Upper lobe of right lung (tissue), 1 donor: ENCODE measurements at regions not wholly inside any gene's neighbourhood (a gene's known extent, or its start where the extent isn't known, plus 50 kb on each side); places are given as distances from the start of the nearest gene placed in this dataset.

Experiments
- ATAC-seq: fragments of 200-7000 bp; cut with Tn5 transposase; one replicate; pipeline ENCODE4 v1.9.1; 2020; ENCODE audit warnings: mild to moderate bottlenecking, moderate library complexity
- DNase-seq: peaks from one replicate; pipeline ENCODE4 v3.0.0-alpha.2; 2020
- H3K27ac ChIP-seq: fragments of 200-600 bp; one replicate; pipeline ENCODE4 v1.8.0; 2022
- H3K27me3 ChIP-seq: fragments of 200-600 bp; one replicate; pipeline ENCODE4 v1.8.0; 2022; ENCODE audit warnings: mild to moderate bottlenecking
- H3K36me3 ChIP-seq: fragments of 200-600 bp; one replicate; pipeline ENCODE4 v1.8.0; 2022
- H3K4me1 ChIP-seq: fragments of 200-600 bp; one replicate; pipeline ENCODE4 v1.8.0; 2022
- H3K4me3 ChIP-seq: fragments of 200-600 bp; one replicate; pipeline ENCODE4 v1.8.0; 2022; ENCODE audit warnings: mild to moderate bottlenecking
- H3K9me3 ChIP-seq: fragments of 200-600 bp; one replicate; pipeline ENCODE4 v1.8.0; 2022
- CTCF ChIP-seq: fragments of 200-600 bp; IDR thresholded peaks from one replicate; pipeline ENCODE4 v1.8.0; 2022; ENCODE audit warnings: antibody characterized with exemption
- intact Hi-C: fragments of 100-400 bp; cut with DNase I; formaldehyde crosslinking; loops from one replicate; pipeline ENCODE4 v1.11.0; 2022
- donor health status: DM: no; HTN: yes; CAD: no; lungs with severe emphysema.

GRCh38 chr4:24643774-24644520, 59.6 kb upstream of the DHX15 start:
- DNase-seq (no peak), ATAC-seq (no peak)
- H3K36me3 ChIP-seq: no peaks in the 10 kb centered on the region
- H3K27ac ChIP-seq: no peak overlapping the region
- H3K4me3 ChIP-seq: no peak overlapping the region
- H3K27me3 ChIP-seq: no peaks in the 10 kb centered on the region
- H3K9me3 ChIP-seq: no peaks in the 10 kb centered on the region
- intact Hi-C loops: no loop called here
- TF ChIP-seq CTCF: no peak
- H3K4me1 ChIP-seq: no peaks in the 10 kb centered on the region

- Histone ChIP-seq H3K4me3 (no peak overlapping the region), H3K27me3 (no peaks in the 10 kb centered on the region), H3K36me3 (no peaks in the 10 kb centered on the region), H3K9me3 (no peaks in the 10 kb centered on the region), H3K4me1 (no peaks in the 10 kb centered on the region), H3K27ac (no peak overlapping the region)
- DNase-seq: no peak
- no peak for ATAC-seq
- no peak for TF ChIP-seq CTCF
- intact Hi-C loops: no loop called here
These were observed 60.8 kb upstream of the DHX15 start for GRCh38 chr4:24644983-24645764.

GRCh38 chr4:24645765-24646550, 61.6 kb upstream of the DHX15 start:
- ATAC-seq (no peak), DNase-seq (no peak)
- Histone ChIP-seq H3K36me3 (no peaks in the 10 kb centered on the region), H3K4me3 (no peak overlapping the region), H3K27ac (no peak overlapping the region), H3K27me3 (no peaks in the 10 kb centered on the region), H3K4me1 (no peaks in the 10 kb centered on the region), H3K9me3 (no peaks in the 10 kb centered on the region)
- no peak for TF ChIP-seq CTCF
- intact Hi-C loops: no loop called here

- intact Hi-C loops: no loop called here
- Histone ChIP-seq H3K9me3 (no peaks in the 10 kb centered on the region), H3K36me3 (no peaks in the 10 kb centered on the region), H3K4me1 (no peaks in the 10 kb centered on the region), H3K27ac (no peak overlapping the region), H3K4me3 (no peak overlapping the region), H3K27me3 (no peaks in the 10 kb centered on the region)
- DNase-seq (no peak), ATAC-seq (peak; percentile 36)
- TF ChIP-seq CTCF: no peak
These were observed 62.6 kb upstream of the DHX15 start for GRCh38 chr4:24646798-24647460.

- ATAC-seq (no peak), DNase-seq (no peak)
- intact Hi-C loops: no loop called here
- H3K4me1 ChIP-seq: no peaks in the 10 kb centered on the region
- H3K27me3 ChIP-seq: no peaks in the 10 kb centered on the region
- no peak overlapping the region for H3K27ac ChIP-seq
- TF ChIP-seq CTCF: no peak
- no peaks in the 10 kb centered on the region for H3K36me3 ChIP-seq
- H3K9me3 ChIP-seq: no peaks in the 10 kb centered on the region
- H3K4me3 ChIP-seq: no peak overlapping the region
These were observed 66.7 kb upstream of the DHX15 start for GRCh38 chr4:24650849-24651640.
